HL-60 (cell line): ENCODE measurements at regions not wholly inside any gene's neighbourhood (a gene's known extent, or its start where the extent isn't known, plus 50 kb on each side); places are given as distances from the start of the nearest gene placed in this dataset.
A peak's percentile ranks its signal among the peaks of the same experiment; 100 is the strongest.

Experiments used
- DNase-seq, 2 experiments: peaks; one replicate each; pipeline ENCODE4 v3.0.0-alpha.2; 2010 to 2020; ENCODE audit warnings: low read depth in 1 of 2, low spot score in 1 of 2
- H3K27ac ChIP-seq: fragments of 250-450 bp; sonication (Bioruptor Pico); replicated peaks from 2 replicates; pipeline ENCODE4 v1.5.1; 2020; ENCODE audit warnings: mild to moderate bottlenecking, moderate library complexity
- H3K27me3 ChIP-seq: fragments of 250-450 bp; sonication (Bioruptor Pico); 2 replicates; pipeline ENCODE4 v1.5.1; 2021; ENCODE audit warnings: mild to moderate bottlenecking, moderate library complexity; ENCODE audit not compliant: insufficient read depth, poor library complexity, severe bottlenecking
- H3K4me3 ChIP-seq: replicated peaks from 2 replicates; pipeline ENCODE4 v1.5.1; 2011; ENCODE audit warnings: mild to moderate bottlenecking, control low read depth, low read length; ENCODE audit not compliant: insufficient read depth
- GABPA ChIP-seq: IDR thresholded peaks from 2 replicates; pipeline ENCODE4 v1.6.1; 2012; ENCODE audit warnings: low read depth
- POLR2AphosphoS5 ChIP-seq: IDR thresholded peaks from 2 replicates; pipeline ENCODE4 v1.6.1; 2012; ENCODE audit warnings: low read depth
- SPI1 ChIP-seq: IDR thresholded peaks from 2 replicates; pipeline ENCODE4 v1.6.1; 2012; ENCODE audit warnings: low read depth, mild to moderate bottlenecking, borderline replicate concordance
- TF ChIP-seq, protein P1 (sequence below): IDR thresholded peaks from one replicate; pipeline ENCODE4 v1.5.1; 2011; ENCODE audit warnings: low read length, control low read depth, inconsistent platforms; ENCODE audit not compliant: insufficient read depth
- TF ChIP-seq, protein P2 (sequence below): IDR thresholded peaks from 2 replicates; pipeline ENCODE4 v1.6.1; 2012; ENCODE audit warnings: low read depth; ENCODE audit not compliant: insufficient replicate concordance

DNA sequence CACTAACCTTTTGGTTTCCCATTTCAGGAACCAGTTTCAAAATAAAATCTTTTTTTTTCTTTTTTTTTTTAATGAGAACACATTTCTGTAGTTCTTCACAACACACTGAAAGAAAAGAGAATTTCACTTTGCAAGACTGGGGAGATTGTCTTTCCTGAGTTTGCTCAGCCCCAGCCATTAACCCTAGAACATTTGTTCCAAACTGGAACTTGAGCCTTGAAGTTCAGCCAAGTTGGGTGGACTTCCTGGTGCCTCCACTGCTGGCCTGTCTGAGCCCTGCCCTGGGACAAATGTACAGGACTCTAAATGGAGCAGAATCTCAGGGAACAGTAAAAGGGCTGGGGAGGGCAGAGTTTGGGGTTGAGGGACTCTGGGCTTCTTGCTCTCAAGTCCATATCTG lies 196.4 kb upstream of the LPP start:
- no peak overlapping the region for H3K4me3 ChIP-seq
- no peak for DNase-seq
- H3K27ac ChIP-seq, result no peak overlapping the region
- no peaks in the 10 kb centered on the region for H3K27me3 ChIP-seq
- TF ChIP-seq GABPA (no peak), POLR2AphosphoS5 (no peak), SPI1 (no peak)
- TF ChIP-seq, protein P1, sequence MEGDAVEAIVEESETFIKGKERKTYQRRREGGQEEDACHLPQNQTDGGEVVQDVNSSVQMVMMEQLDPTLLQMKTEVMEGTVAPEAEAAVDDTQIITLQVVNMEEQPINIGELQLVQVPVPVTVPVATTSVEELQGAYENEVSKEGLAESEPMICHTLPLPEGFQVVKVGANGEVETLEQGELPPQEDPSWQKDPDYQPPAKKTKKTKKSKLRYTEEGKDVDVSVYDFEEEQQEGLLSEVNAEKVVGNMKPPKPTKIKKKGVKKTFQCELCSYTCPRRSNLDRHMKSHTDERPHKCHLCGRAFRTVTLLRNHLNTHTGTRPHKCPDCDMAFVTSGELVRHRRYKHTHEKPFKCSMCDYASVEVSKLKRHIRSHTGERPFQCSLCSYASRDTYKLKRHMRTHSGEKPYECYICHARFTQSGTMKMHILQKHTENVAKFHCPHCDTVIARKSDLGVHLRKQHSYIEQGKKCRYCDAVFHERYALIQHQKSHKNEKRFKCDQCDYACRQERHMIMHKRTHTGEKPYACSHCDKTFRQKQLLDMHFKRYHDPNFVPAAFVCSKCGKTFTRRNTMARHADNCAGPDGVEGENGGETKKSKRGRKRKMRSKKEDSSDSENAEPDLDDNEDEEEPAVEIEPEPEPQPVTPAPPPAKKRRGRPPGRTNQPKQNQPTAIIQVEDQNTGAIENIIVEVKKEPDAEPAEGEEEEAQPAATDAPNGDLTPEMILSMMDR, result no peak
- TF ChIP-seq, protein P2, sequence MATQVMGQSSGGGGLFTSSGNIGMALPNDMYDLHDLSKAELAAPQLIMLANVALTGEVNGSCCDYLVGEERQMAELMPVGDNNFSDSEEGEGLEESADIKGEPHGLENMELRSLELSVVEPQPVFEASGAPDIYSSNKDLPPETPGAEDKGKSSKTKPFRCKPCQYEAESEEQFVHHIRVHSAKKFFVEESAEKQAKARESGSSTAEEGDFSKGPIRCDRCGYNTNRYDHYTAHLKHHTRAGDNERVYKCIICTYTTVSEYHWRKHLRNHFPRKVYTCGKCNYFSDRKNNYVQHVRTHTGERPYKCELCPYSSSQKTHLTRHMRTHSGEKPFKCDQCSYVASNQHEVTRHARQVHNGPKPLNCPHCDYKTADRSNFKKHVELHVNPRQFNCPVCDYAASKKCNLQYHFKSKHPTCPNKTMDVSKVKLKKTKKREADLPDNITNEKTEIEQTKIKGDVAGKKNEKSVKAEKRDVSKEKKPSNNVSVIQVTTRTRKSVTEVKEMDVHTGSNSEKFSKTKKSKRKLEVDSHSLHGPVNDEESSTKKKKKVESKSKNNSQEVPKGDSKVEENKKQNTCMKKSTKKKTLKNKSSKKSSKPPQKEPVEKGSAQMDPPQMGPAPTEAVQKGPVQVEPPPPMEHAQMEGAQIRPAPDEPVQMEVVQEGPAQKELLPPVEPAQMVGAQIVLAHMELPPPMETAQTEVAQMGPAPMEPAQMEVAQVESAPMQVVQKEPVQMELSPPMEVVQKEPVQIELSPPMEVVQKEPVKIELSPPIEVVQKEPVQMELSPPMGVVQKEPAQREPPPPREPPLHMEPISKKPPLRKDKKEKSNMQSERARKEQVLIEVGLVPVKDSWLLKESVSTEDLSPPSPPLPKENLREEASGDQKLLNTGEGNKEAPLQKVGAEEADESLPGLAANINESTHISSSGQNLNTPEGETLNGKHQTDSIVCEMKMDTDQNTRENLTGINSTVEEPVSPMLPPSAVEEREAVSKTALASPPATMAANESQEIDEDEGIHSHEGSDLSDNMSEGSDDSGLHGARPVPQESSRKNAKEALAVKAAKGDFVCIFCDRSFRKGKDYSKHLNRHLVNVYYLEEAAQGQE, result no peak

DNA sequence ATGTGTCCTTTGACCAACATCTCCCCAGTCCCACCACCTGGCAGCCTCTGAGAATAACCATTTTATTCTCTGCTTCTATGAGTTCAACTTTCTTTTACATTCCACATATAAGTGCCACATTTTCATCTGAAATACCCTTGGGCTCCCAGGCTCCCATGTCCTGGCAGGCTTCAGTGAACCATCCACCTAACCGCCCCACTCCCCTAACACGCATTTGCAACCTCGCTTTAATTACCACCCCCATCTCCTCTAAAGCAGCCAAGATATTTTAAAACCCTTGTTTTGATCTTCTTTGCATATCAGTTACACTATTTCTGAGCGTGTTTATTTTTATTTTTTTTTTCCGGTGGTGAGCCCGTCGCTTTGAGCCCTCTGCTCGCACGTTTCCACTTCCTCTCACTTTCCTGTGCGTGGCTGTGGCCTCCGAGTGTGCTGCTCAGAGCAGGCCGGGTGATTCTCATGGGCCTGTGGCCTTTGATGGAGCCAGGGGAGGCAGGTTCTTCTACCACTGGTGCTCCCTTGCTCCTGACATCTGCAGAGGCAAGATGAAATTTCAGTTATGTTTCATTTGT lies 195.4 kb upstream of the LPP start:
- H3K27ac ChIP-seq, result peak overlapping the region; percentile 22; the same call in 1 of the 2 replicates
- no peak overlapping the region for H3K4me3 ChIP-seq
- no peaks in the 10 kb centered on the region for H3K27me3 ChIP-seq
- TF ChIP-seq SPI1 (peak; percentile 48; the same call in 1 of the 2 replicates), POLR2AphosphoS5 (no peak)
- peak in 1 of 2 experiments; percentile 57 for DNase-seq

DNA sequence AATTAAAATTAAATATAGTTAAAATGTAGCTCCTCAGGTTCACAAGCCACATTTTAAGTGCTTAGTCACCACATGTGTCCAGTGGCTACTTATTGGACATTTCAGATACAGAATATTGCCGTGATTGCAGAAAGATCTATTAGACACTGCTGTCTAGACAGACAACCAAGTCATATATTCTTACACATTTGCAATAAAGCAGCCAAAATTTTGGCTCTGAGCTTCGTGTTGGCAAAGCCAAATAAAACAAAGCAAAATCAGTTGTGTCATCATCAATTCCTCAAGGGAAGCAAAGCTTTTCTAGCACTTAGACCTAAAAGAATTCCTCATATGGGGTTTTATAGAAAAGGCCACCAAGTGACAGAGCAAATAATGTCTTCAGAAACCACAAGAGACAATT lies 193.1 kb upstream of the LPP start:
- no peak overlapping the region for H3K4me3 ChIP-seq
- TF ChIP-seq GABPA, result no peak
- no peak for DNase-seq
- H3K27me3 ChIP-seq, result no peaks in the 10 kb centered on the region
- no peak overlapping the region for H3K27ac ChIP-seq

DNA sequence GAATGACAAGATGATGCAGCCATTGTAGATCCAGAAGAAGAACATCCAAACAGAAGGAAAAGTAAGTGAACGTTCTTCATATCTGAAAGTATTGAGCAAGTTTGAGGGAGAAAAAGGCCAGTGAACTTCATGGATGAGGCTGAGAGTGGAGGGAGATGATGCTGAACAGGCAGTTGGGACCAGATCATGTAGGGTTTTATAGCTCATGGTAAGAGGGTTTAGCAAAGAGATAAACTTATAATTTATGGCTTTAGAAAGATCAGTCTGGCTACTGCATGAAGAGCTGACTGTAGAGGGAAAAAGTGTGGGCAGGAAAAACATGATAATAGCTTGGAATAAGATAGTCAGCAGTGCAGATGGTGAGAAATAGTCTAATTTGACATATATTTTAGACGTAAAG lies 192.6 kb upstream of the LPP start:
- H3K27ac ChIP-seq, result no peak overlapping the region
- H3K27me3 ChIP-seq, result no peaks in the 10 kb centered on the region
- H3K4me3 ChIP-seq, result no peak overlapping the region
- no peak for DNase-seq
- no peak for TF ChIP-seq GABPA
- TF ChIP-seq, protein P2, result no peak
- TF ChIP-seq, protein P1, result no peak
- no peak for TF ChIP-seq SPI1
- TF ChIP-seq POLR2AphosphoS5, result no peak

DNA sequence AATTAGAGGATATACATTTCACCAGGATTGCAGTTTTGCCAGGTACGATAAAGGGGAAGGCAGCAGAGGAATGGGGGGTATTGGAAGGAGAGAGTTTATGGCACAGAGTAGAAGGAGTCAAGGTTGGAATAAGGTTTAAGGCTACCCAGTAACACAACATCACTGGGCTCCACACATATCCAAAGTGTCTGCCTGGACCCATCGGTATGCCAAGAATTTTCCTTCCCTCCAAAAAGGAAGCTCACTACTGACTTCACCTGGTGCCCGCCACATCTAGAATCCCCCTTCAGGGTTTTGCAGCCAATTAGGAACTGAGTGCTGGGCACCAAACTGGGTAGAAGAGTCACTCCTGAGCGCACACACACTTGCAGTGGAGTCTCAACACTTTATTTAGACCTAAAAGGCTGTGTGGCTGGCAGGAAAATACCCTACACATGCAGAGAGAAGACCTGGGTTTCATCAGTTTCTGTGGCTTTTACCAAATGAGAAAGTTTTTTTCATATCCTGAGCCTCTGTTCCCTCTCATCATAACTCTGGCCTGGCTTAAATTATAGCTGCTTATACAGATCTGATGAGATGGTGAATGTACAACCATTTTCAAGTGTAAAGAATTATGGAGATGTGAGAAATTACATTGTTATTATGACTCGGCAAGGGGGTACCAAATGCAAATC lies 190.8 kb upstream of the LPP start:
- no peak for TF ChIP-seq SPI1
- H3K4me3 ChIP-seq, result no peak overlapping the region
- H3K27ac ChIP-seq, result peak overlapping the region; percentile 56
- DNase-seq, result no peak
- no peaks in the 10 kb centered on the region for H3K27me3 ChIP-seq
